ENCODE measurements at regions not wholly inside any gene's neighbourhood (a gene's known extent, or its start where the extent isn't known, plus 50 kb on each side); places are given as distances from the start of the nearest gene placed in this dataset.
A peak's percentile ranks its signal among the peaks of the same experiment; 100 is the strongest.

GRCh38 chr16:13313351-13313750 lies 412.0 kb downstream of the SHISA9 start:
- no peak overlapping the region for H3K4me3 ChIP-seq
- H3K36me3 ChIP-seq, result no peaks in the 10 kb centered on the region
- no peak overlapping the region for H3K9ac ChIP-seq
- no peak for TF ChIP-seq Cebpa-rat (IDR thresholded peaks at IDR 0.05)
- no peaks in the 10 kb centered on the region for H4K20me1 ChIP-seq
- no peak overlapping the region for H3K4me2 ChIP-seq
- H3K27me3 ChIP-seq, result no peaks in the 10 kb centered on the region
- no peak overlapping the region for H3K27ac ChIP-seq
- H3K9me3 ChIP-seq (replicated peaks in 1 of 11), result no peaks in the 10 kb centered on the region
- H3K4me1 ChIP-seq, result peaks cover 0 to 15% (median 0%) of the 10 kb centered on the region in 10 experiments; a peak in 3 of 20 replicates

- no peak overlapping the region for H3K9ac ChIP-seq
- no peak overlapping the region for H3K4me2 ChIP-seq
- H3K4me1 ChIP-seq, result peaks cover 0 to 15% (median 0%) of the 10 kb centered on the region in 10 experiments; a peak in 3 of 20 replicates
- H3K36me3 ChIP-seq, result no peaks in the 10 kb centered on the region
- no peak for TF ChIP-seq Cebpa-rat (IDR thresholded peaks at IDR 0.05)
- H4K20me1 ChIP-seq, result no peaks in the 10 kb centered on the region
- no peaks in the 10 kb centered on the region for H3K9me3 ChIP-seq (replicated peaks in 1 of 11)
- no peak overlapping the region for H3K4me3 ChIP-seq
- H3K27me3 ChIP-seq, result no peaks in the 10 kb centered on the region
- H3K27ac ChIP-seq, result no peak overlapping the region
Measured at GRCh38 chr16:13314633-13315032, 413.2 kb downstream of the SHISA9 start.

- Histone ChIP-seq H3K4me1 (peaks cover 0 to 15% (median 0%) of the 10 kb centered on the region in 10 experiments; a peak in 3 of 20 replicates), H3K4me2 (peak overlapping the region in 2 of 11 experiments; percentile 4 to 55; a peak in 2 of 22 replicates), H4K20me1 (no peaks in the 10 kb centered on the region), H3K36me3 (no peaks in the 10 kb centered on the region), H3K9me3 (replicated peaks in 1 of 11) (no peaks in the 10 kb centered on the region), H3K4me3 (no peak overlapping the region), H3K9ac (no peak overlapping the region), H3K27ac (no peak overlapping the region), H3K27me3 (no peaks in the 10 kb centered on the region)
- no peak for TF ChIP-seq Cebpa-rat (IDR thresholded peaks at IDR 0.05)
Measured at GRCh38 chr16:13315642-13316427, 414.4 kb downstream of the SHISA9 start.

- Histone ChIP-seq H3K4me1 (peaks cover 0 to 5% (median 0%) of the 10 kb centered on the region in 10 experiments; a peak in 5 of 20 replicates), H3K4me2 (peak overlapping the region in 2 of 11 experiments; percentile 6 to 31; a peak in 1 of 22 replicates), H3K9me3 (replicated peaks in 1 of 11) (no peaks in the 10 kb centered on the region), H3K36me3 (no peaks in the 10 kb centered on the region), H3K4me3 (no peak overlapping the region), H3K27me3 (no peaks in the 10 kb centered on the region), H3K27ac (no peak overlapping the region), H4K20me1 (no peaks in the 10 kb centered on the region), H3K9ac (no peak overlapping the region)
- no peak for TF ChIP-seq Cebpa-rat (IDR thresholded peaks at IDR 0.05)
Measured at GRCh38 chr16:13322336-13322735, 420.9 kb downstream of the SHISA9 start.

- Histone ChIP-seq H4K20me1 (no peaks in the 10 kb centered on the region), H3K9me3 (replicated peaks in 1 of 11) (no peaks in the 10 kb centered on the region), H3K4me3 (no peak overlapping the region), H3K27ac (no peak overlapping the region), H3K36me3 (no peaks in the 10 kb centered on the region), H3K4me1 (peaks cover 0 to 5% (median 0%) of the 10 kb centered on the region in 10 experiments; a peak in 5 of 20 replicates), H3K27me3 (no peaks in the 10 kb centered on the region), H3K9ac (no peak overlapping the region), H3K4me2 (no peak overlapping the region)
- no peak for TF ChIP-seq Cebpa-rat (IDR thresholded peaks at IDR 0.05)
Measured at GRCh38 chr16:13324851-13325250, 423.5 kb downstream of the SHISA9 start.

GRCh38 chr16:13325396-13325795 lies 424.0 kb downstream of the SHISA9 start:
- no peaks in the 10 kb centered on the region for H3K9me3 ChIP-seq (replicated peaks in 1 of 11)
- no peaks in the 10 kb centered on the region for H3K27me3 ChIP-seq
- no peaks in the 10 kb centered on the region for H3K36me3 ChIP-seq
- H3K4me3 ChIP-seq, result no peak overlapping the region
- no peak overlapping the region for H3K9ac ChIP-seq
- no peak overlapping the region for H3K4me2 ChIP-seq
- H3K4me1 ChIP-seq, result peaks cover 0 to 5% (median 0%) of the 10 kb centered on the region in 10 experiments; a peak in 5 of 20 replicates
- no peak overlapping the region for H3K27ac ChIP-seq
- no peaks in the 10 kb centered on the region for H4K20me1 ChIP-seq
- 0 out of 22 replicates have a peak, but pooled peaks of 1 of the 11 experiments have one; percentile 15 for TF ChIP-seq Cebpa-rat (IDR thresholded peaks at IDR 0.05)

- no peaks in the 10 kb centered on the region for H4K20me1 ChIP-seq
- no peaks in the 10 kb centered on the region for H3K27me3 ChIP-seq
- no peak for TF ChIP-seq Cebpa-rat (IDR thresholded peaks at IDR 0.05)
- no peak overlapping the region for H3K4me3 ChIP-seq
- H3K4me2 ChIP-seq, result no peak overlapping the region
- no peaks in the 10 kb centered on the region for H3K9me3 ChIP-seq (replicated peaks in 1 of 11)
- H3K27ac ChIP-seq, result no peak overlapping the region
- no peak overlapping the region for H3K9ac ChIP-seq
- H3K4me1 ChIP-seq, result no peaks in the 10 kb centered on the region
- no peaks in the 10 kb centered on the region for H3K36me3 ChIP-seq
Measured at GRCh38 chr16:13331918-13332317, 430.5 kb downstream of the SHISA9 start.

GRCh38 chr16:13332713-13333255 lies 431.4 kb downstream of the SHISA9 start:
- Histone ChIP-seq H3K36me3 (no peaks in the 10 kb centered on the region), H3K9me3 (replicated peaks in 1 of 11) (no peaks in the 10 kb centered on the region), H3K4me2 (no peak overlapping the region), H3K4me3 (no peak overlapping the region), H4K20me1 (no peaks in the 10 kb centered on the region), H3K9ac (no peak overlapping the region), H3K27ac (no peak overlapping the region), H3K27me3 (no peaks in the 10 kb centered on the region), H3K4me1 (no peaks in the 10 kb centered on the region)
- no peak for TF ChIP-seq Cebpa-rat (IDR thresholded peaks at IDR 0.05)

GRCh38 chr16:13333336-13333735 lies 431.9 kb downstream of the SHISA9 start:
- H3K4me3 ChIP-seq, result no peak overlapping the region
- TF ChIP-seq Cebpa-rat (IDR thresholded peaks at IDR 0.05), result no peak
- H3K4me2 ChIP-seq, result no peak overlapping the region
- no peak overlapping the region for H3K27ac ChIP-seq
- H4K20me1 ChIP-seq, result no peaks in the 10 kb centered on the region
- H3K27me3 ChIP-seq, result no peaks in the 10 kb centered on the region
- no peaks in the 10 kb centered on the region for H3K4me1 ChIP-seq
- H3K9ac ChIP-seq, result no peak overlapping the region
- no peaks in the 10 kb centered on the region for H3K9me3 ChIP-seq (replicated peaks in 1 of 11)
- no peaks in the 10 kb centered on the region for H3K36me3 ChIP-seq

All from BLaER1 treated with 17β-estradiol and CSF1 and Interleukin-3, amounts not matched to agents 10 nM and 100 nM (cell line).